CD4-positive, alpha-beta memory T cell (primary cell): ENCODE measurements at regions not wholly inside any gene's neighbourhood (a gene's known extent, or its start where the extent isn't known, plus 50 kb on each side); places are given as distances from the start of the nearest gene placed in this dataset.

ENCODE experiments used
- CTCF ChIA-PET: fragments of 350-600 bp; sonication (Branson Sonifier 250); formaldehyde crosslinking; loops from one replicate; lab custom pipeline; 2021; ENCODE audit warnings: inconsistent platforms; ENCODE audit not compliant: partially characterized antibody; lab: Charles Lee
- POLR2A ChIA-PET: fragments of 350-600 bp; sonication (Branson Sonifier 250); formaldehyde crosslinking; loops from one replicate; lab custom pipeline; 2021; ENCODE audit not compliant: partially characterized antibody; lab: Charles Lee
- DNase-seq, 5 donors: peaks; one replicate each; pipeline versions ENCODE4 v3.0.0 to v3.0.0-alpha.2; 2020 to 2022; ENCODE audit warnings: mixed read lengths in 1 of 5
- H3K27ac ChIP-seq: one replicate; pipeline ENCODE4 v1.7.0; 2013; ENCODE audit warnings: low read depth, low read length
- H3K27me3 ChIP-seq: 2 replicates; pipeline ENCODE4 v1.7.0; 2013; ENCODE audit warnings: mild to moderate bottlenecking, low read length, moderate library complexity; ENCODE audit not compliant: insufficient read depth
- H3K36me3 ChIP-seq: 2 replicates; pipeline ENCODE4 v1.7.0; 2013; ENCODE audit warnings: mild to moderate bottlenecking, low read length, moderate library complexity; ENCODE audit not compliant: insufficient read depth
- H3K4me1 ChIP-seq: 2 replicates; pipeline ENCODE4 v1.7.0; 2013; ENCODE audit warnings: mild to moderate bottlenecking, low read length, moderate library complexity; ENCODE audit not compliant: insufficient read depth
- H3K4me3 ChIP-seq, 2 donors: one replicate each; pipeline ENCODE4 v1.7.0; 2013; ENCODE audit warnings: low read length in 2 of 2, mild to moderate bottlenecking in 1 of 2
- H3K9me3 ChIP-seq, 2 donors: one replicate each; pipeline ENCODE4 v1.7.0; 2013; ENCODE audit warnings: low read length in 2 of 2, control low read depth in 1 of 2; ENCODE audit not compliant: control insufficient read depth in 1 of 2
- H3K27ac Mint-ChIP-seq, 7 donors: one replicate each; pipeline ENCODE4 v1.8.0; 2020 to 2021; ENCODE audit warnings: mixed read lengths in 7 of 7, mild to moderate bottlenecking in 6 of 7, inconsistent platforms in 3 of 7, moderate library complexity in 3 of 7
- H3K27me3 Mint-ChIP-seq, 2 donors: one replicate each; pipeline ENCODE4 v1.8.0; 2020 to 2021; ENCODE audit warnings: mixed read lengths in 2 of 2
- H3K36me3 Mint-ChIP-seq, 2 donors: one replicate each; pipeline ENCODE4 v1.8.0; 2020 to 2021; ENCODE audit warnings: mixed read lengths in 2 of 2, inconsistent platforms in 1 of 2, mild to moderate bottlenecking in 1 of 2
- H3K4me1 Mint-ChIP-seq, 4 donors: one replicate each; pipeline ENCODE4 v1.8.0; 2020 to 2021; ENCODE audit warnings: mixed read lengths in 4 of 4, mild to moderate bottlenecking in 1 of 4
- H3K4me3 Mint-ChIP-seq, 8 donors: one replicate each; pipeline ENCODE4 v1.8.0; 2020 to 2021; ENCODE audit warnings: mixed read lengths in 8 of 8, mild to moderate bottlenecking in 7 of 8, moderate library complexity in 6 of 8, inconsistent platforms in 3 of 8
- H3K9me3 Mint-ChIP-seq, 8 donors: one replicate each; pipeline ENCODE4 v1.8.0; 2020 to 2021; ENCODE audit warnings: mixed read lengths in 8 of 8, mild to moderate bottlenecking in 5 of 8, inconsistent platforms in 3 of 8, moderate library complexity in 1 of 8
- intact Hi-C: fragments of 100-400 bp; cut with micrococcal nuclease; formaldehyde crosslinking; loops from one replicate; pipeline ENCODE4 v1.15.1; 2023

GRCh38 chr1:96074876-96075577, 646.6 kb upstream of the PTBP2 start:
- Histone ChIP-seq H3K4me3 (no peak overlapping the region), H3K27ac (no peak overlapping the region), H3K27me3 (no peaks in the 10 kb centered on the region), H3K36me3 (no peaks in the 10 kb centered on the region), H3K9me3 (no peaks in the 10 kb centered on the region), H3K4me1 (no peaks in the 10 kb centered on the region)
- no peak overlapping the region for H3K4me3 Mint-ChIP-seq
- H3K36me3 Mint-ChIP-seq: no peaks in the 10 kb centered on the region
- CTCF ChIA-PET: no interaction called here
- POLR2A ChIA-PET: no interaction called here
- no peaks in the 10 kb centered on the region for H3K27me3 Mint-ChIP-seq
- intact Hi-C loops: no loop called here
- no peak for DNase-seq
- no peak overlapping the region for H3K27ac Mint-ChIP-seq
- H3K9me3 Mint-ChIP-seq: peaks cover 0 to 6% (median 3%) of the 10 kb centered on the region in 8 donors
- H3K4me1 Mint-ChIP-seq: no peaks in the 10 kb centered on the region

- ChIA-PET POLR2A (no interaction called here), CTCF (no interaction called here)
- no peak for DNase-seq
- Mint-ChIP-seq H3K4me1 (no peaks in the 10 kb centered on the region), H3K4me3 (no peak overlapping the region), H3K9me3 (peaks cover 0 to 7% (median 5%) of the 10 kb centered on the region in 8 donors), H3K27ac (no peak overlapping the region), H3K27me3 (no peaks in the 10 kb centered on the region), H3K36me3 (no peaks in the 10 kb centered on the region)
- H3K4me3 ChIP-seq: no peak overlapping the region
- no peaks in the 10 kb centered on the region for H3K36me3 ChIP-seq
- no peaks in the 10 kb centered on the region for H3K9me3 ChIP-seq
- no peak overlapping the region for H3K27ac ChIP-seq
- intact Hi-C loops: no loop called here
- no peaks in the 10 kb centered on the region for H3K27me3 ChIP-seq
- no peaks in the 10 kb centered on the region for H3K4me1 ChIP-seq
Measured at GRCh38 chr1:96075704-96076455, 645.7 kb upstream of the PTBP2 start.

GRCh38 chr1:96076589-96076988, 645.0 kb upstream of the PTBP2 start:
- no peak overlapping the region for H3K4me3 ChIP-seq
- H3K27me3 ChIP-seq: no peaks in the 10 kb centered on the region
- no peaks in the 10 kb centered on the region for H3K27me3 Mint-ChIP-seq
- DNase-seq: no peak
- H3K27ac ChIP-seq: no peak overlapping the region
- CTCF ChIA-PET: no interaction called here
- peaks cover 0 to 5% (median 4%) of the 10 kb centered on the region in 8 donors for H3K9me3 Mint-ChIP-seq
- H3K4me1 Mint-ChIP-seq: no peaks in the 10 kb centered on the region
- no peak overlapping the region for H3K27ac Mint-ChIP-seq
- POLR2A ChIA-PET: no interaction called here
- no peaks in the 10 kb centered on the region for H3K36me3 Mint-ChIP-seq
- H3K9me3 ChIP-seq: no peaks in the 10 kb centered on the region
- intact Hi-C loops: no loop called here
- no peak overlapping the region for H3K4me3 Mint-ChIP-seq
- H3K36me3 ChIP-seq: no peaks in the 10 kb centered on the region
- no peaks in the 10 kb centered on the region for H3K4me1 ChIP-seq

- no peaks in the 10 kb centered on the region for H3K4me1 Mint-ChIP-seq
- ChIA-PET CTCF (no interaction called here), POLR2A (no interaction called here)
- H3K27me3 Mint-ChIP-seq: no peaks in the 10 kb centered on the region
- intact Hi-C loops: no loop called here
- no peak overlapping the region for H3K27ac ChIP-seq
- H3K4me1 ChIP-seq: no peaks in the 10 kb centered on the region
- DNase-seq: no peak
- no peaks in the 10 kb centered on the region for H3K27me3 ChIP-seq
- no peak overlapping the region for H3K4me3 Mint-ChIP-seq
- no peaks in the 10 kb centered on the region for H3K36me3 ChIP-seq
- H3K36me3 Mint-ChIP-seq: no peaks in the 10 kb centered on the region
- peaks cover 0 to 5% (median 3%) of the 10 kb centered on the region in 8 donors for H3K9me3 Mint-ChIP-seq
- H3K4me3 ChIP-seq: no peak overlapping the region
- no peaks in the 10 kb centered on the region for H3K9me3 ChIP-seq
- H3K27ac Mint-ChIP-seq: no peak overlapping the region
Measured at GRCh38 chr1:96079581-96079980, 642.0 kb upstream of the PTBP2 start.

DNA sequence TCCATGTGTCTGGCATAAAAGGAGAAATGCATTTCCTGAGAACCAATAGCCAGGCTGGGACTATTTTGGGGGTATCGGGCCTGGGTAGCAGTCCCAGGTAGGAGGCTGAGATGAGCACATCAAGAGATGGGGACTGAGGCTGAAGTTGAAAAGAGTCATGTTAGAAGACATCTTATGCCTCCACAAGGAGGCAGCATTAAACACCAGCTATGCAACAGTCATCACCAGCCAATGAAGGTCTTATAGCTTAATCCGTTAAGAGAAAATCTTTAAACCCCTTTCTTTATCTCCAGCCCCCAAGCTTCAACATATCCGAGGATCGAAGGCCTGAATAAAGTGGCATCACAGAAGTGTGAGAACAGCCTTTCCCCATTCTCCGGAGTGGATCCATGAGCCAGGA, 640.7 kb upstream of the PTBP2 start:
- POLR2A ChIA-PET: no interaction called here
- Mint-ChIP-seq H3K4me3 (no peak overlapping the region), H3K27me3 (no peaks in the 10 kb centered on the region), H3K9me3 (peaks cover 0 to 8% (median 4%) of the 10 kb centered on the region in 8 donors), H3K36me3 (no peaks in the 10 kb centered on the region), H3K27ac (no peak overlapping the region), H3K4me1 (no peaks in the 10 kb centered on the region)
- H3K27ac ChIP-seq: no peak overlapping the region
- intact Hi-C loops: no loop called here
- H3K4me3 ChIP-seq: no peak overlapping the region
- DNase-seq: no peak
- no peaks in the 10 kb centered on the region for H3K9me3 ChIP-seq
- no peaks in the 10 kb centered on the region for H3K4me1 ChIP-seq
- no peaks in the 10 kb centered on the region for H3K36me3 ChIP-seq
- no peaks in the 10 kb centered on the region for H3K27me3 ChIP-seq
- CTCF ChIA-PET: no interaction called here

DNA sequence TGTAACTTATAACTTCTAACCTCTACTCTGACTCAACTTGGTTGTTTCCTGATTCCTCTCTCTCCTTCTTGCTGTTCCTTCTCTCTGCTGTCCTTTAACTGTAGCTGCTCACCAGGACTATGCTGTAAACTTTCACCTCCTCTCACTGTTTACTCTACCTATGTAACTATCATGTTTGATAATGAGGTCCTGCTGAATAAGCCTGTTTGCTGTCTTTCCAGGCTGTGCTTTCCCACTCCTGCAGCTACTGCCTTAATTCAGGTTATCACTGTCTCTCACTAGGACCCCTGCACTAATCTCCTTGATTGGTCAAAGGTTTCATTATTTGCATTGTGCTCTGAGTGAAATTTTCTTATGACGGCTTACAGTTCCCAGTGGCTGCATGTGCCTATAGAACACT, 633.9 kb upstream of the PTBP2 start:
- CTCF ChIA-PET: no interaction called here
- Mint-ChIP-seq H3K27ac (no peak overlapping the region), H3K4me1 (no peaks in the 10 kb centered on the region), H3K9me3 (peaks cover 0 to 8% (median 0%) of the 10 kb centered on the region in 8 donors), H3K27me3 (no peaks in the 10 kb centered on the region), H3K4me3 (no peak overlapping the region), H3K36me3 (no peaks in the 10 kb centered on the region)
- no peaks in the 10 kb centered on the region for H3K4me1 ChIP-seq
- DNase-seq: no peak
- no peaks in the 10 kb centered on the region for H3K9me3 ChIP-seq
- intact Hi-C loops: no loop called here
- H3K36me3 ChIP-seq: no peaks in the 10 kb centered on the region
- H3K27me3 ChIP-seq: no peaks in the 10 kb centered on the region
- no peak overlapping the region for H3K4me3 ChIP-seq
- H3K27ac ChIP-seq: no peak overlapping the region
- POLR2A ChIA-PET: no interaction called here

DNA sequence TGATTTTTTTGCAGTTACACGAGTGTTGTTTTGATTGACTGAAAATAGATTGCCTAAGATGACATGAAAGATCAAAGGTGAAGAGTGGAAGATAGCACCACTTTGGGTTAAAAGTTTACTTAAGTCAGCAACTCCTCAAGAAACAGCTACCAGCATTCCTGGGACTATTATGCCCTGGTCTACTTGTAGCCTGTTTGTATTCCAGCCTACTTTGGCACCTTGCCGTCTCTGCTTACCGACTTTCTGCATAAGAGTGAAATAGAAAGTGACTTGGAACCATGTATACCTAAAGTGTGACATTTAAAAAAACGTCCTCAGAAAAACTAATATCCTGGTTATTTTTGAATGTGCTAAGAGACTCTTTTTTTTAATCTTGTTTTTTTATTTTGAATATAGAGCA, 631.5 kb upstream of the PTBP2 start:
- H3K4me3 Mint-ChIP-seq: no peak overlapping the region
- ChIA-PET CTCF (no interaction called here), POLR2A (no interaction called here)
- H3K4me3 ChIP-seq: no peak overlapping the region
- no peak for DNase-seq
- no peak overlapping the region for H3K27ac Mint-ChIP-seq
- no peaks in the 10 kb centered on the region for H3K36me3 ChIP-seq
- no peaks in the 10 kb centered on the region for H3K27me3 Mint-ChIP-seq
- intact Hi-C loops: no loop called here
- H3K4me1 ChIP-seq: no peaks in the 10 kb centered on the region
- H3K9me3 ChIP-seq: no peaks in the 10 kb centered on the region
- no peaks in the 10 kb centered on the region for H3K36me3 Mint-ChIP-seq
- H3K4me1 Mint-ChIP-seq: no peaks in the 10 kb centered on the region
- H3K27me3 ChIP-seq: no peaks in the 10 kb centered on the region
- H3K27ac ChIP-seq: no peak overlapping the region
- peaks cover 0 to 2% (median 0%) of the 10 kb centered on the region in 8 donors for H3K9me3 Mint-ChIP-seq
